Fibroblast of lung (primary cell): ENCODE measurements at regions not wholly inside any gene's neighbourhood (a gene's known extent, or its start where the extent isn't known, plus 50 kb on each side); places are given as distances from the start of the nearest gene placed in this dataset.

Experiments used
- CTCF ChIP-seq, 2 donors: IDR thresholded peaks in 1 of 2; conservative IDR thresholded peaks in 1 of 2; 1 replicate in 1 of 2; 2 replicates in 1 of 2; pipeline ENCODE4 v1.5.1; 2011 to 2012; ENCODE audit warnings: low read length in 2 of 2, control low read depth in 1 of 2, inconsistent platforms in 1 of 2, low read depth in 1 of 2, mild to moderate bottlenecking in 1 of 2
- EZH2 ChIP-seq: IDR thresholded peaks from 2 replicates; pipeline ENCODE4 v1.5.1; 2012; ENCODE audit warnings: low read length, control low read depth, mild to moderate bottlenecking; ENCODE audit errors: missing control alignments

GRCh38 chr1:185468626-185469025 is 151.6 kb upstream of the IVNS1ABP start:
- TF ChIP-seq CTCF (conservative IDR thresholded peaks at IDR 0.05 in 1 of 2, IDR thresholded peaks at IDR 0.05 in 1 of 2; ENCODE audit: low read depth in 1 of 2, low read length in 2 of 2) (no peak), EZH2 (no peak)
